ENCODE measurements at regions not wholly inside any gene's neighbourhood (a gene's known extent, or its start where the extent isn't known, plus 50 kb on each side); places are given as distances from the start of the nearest gene placed in this dataset.

DNA sequence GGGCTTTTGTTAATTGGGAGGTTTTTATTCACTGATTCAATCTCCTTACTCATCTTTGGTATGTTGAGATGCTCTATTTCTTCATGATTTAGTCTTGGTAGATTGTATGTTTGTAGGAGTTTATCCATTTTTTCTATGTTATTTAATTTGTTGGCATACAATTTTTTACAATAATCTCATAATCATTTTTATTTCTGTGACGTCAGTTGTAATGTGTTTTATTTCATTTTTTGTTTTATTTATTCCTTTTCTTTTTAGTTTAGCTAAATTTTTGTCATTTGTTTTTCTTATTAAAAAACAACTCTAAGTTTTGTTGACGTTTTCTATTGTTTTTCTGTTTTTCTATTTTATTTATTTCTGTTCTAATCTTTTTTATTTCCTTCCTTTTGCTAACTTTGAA is 389.8 kb downstream of the HS3ST3B1 start:
- Histone ChIP-seq H3K79me2 (ENCODE audit: insufficient read depth, low read length) (no peaks in the 10 kb centered on the region), H3K9me3 (replicated peaks in 1 of 2; ENCODE audit: control insufficient read depth in 1 of 2, insufficient read depth in 1 of 2, low read length in 2 of 2) (peaks cover 0 to 5% of the 10 kb centered on the region in 2 donors), H3K4me2 (replicated peaks; ENCODE audit: extremely low read depth, low read length, poor library complexity, severe bottlenecking) (no peak overlapping the region), H3K4me3 (replicated peaks in 1 of 3; ENCODE audit: low read depth in 2 of 3, low read length in 3 of 3) (no peak overlapping the region), H3K36me3 (replicated peaks in 1 of 2; ENCODE audit: control insufficient read depth in 1 of 2, insufficient read depth in 2 of 2, low read length in 2 of 2) (no peaks in the 10 kb centered on the region), H2AFZ (ENCODE audit: insufficient read depth, low read depth, low read length, poor library complexity, severe bottlenecking) (no peak overlapping the region), H3K27me3 (ENCODE audit: control insufficient read depth in 2 of 2, insufficient read depth in 2 of 2, low read length in 2 of 2) (no peaks in the 10 kb centered on the region), H3K4me1 (ENCODE audit: control insufficient read depth in 1 of 2, insufficient read depth in 2 of 2, low read length in 2 of 2) (peaks cover 14 to 15% of the 10 kb centered on the region in 2 donors), H3K9ac (ENCODE audit: insufficient read depth, low read length, poor library complexity, severe bottlenecking) (no peak overlapping the region), H3K27ac (ENCODE audit: low read depth in 1 of 2, low read length in 2 of 2) (no peak overlapping the region), H4K20me1 (ENCODE audit: insufficient read depth, low read length) (no peaks in the 10 kb centered on the region)
- Mint-ChIP-seq H3K4me3 (no peak overlapping the region), H3K4me1 (peaks cover 14% of the 10 kb centered on the region), H3K9me3 (peaks cover 6 to 30% (median 16%) of the 10 kb centered on the region in 7 donors), H3K27me3 (ENCODE audit: low read depth in 3 of 3) (peaks cover 0 to 1% (median 0%) of the 10 kb centered on the region in 3 donors), H3K27ac (no peak overlapping the region), H3K36me3 (peaks cover 0 to 7% of the 10 kb centered on the region in 2 donors)
- TF ChIP-seq, protein P1, sequence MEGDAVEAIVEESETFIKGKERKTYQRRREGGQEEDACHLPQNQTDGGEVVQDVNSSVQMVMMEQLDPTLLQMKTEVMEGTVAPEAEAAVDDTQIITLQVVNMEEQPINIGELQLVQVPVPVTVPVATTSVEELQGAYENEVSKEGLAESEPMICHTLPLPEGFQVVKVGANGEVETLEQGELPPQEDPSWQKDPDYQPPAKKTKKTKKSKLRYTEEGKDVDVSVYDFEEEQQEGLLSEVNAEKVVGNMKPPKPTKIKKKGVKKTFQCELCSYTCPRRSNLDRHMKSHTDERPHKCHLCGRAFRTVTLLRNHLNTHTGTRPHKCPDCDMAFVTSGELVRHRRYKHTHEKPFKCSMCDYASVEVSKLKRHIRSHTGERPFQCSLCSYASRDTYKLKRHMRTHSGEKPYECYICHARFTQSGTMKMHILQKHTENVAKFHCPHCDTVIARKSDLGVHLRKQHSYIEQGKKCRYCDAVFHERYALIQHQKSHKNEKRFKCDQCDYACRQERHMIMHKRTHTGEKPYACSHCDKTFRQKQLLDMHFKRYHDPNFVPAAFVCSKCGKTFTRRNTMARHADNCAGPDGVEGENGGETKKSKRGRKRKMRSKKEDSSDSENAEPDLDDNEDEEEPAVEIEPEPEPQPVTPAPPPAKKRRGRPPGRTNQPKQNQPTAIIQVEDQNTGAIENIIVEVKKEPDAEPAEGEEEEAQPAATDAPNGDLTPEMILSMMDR (IDR thresholded peaks at IDR 0.05), result no peak
- DNase-seq, result no peak
- intact Hi-C loops (cut with micrococcal nuclease), result no loop called here
- no CpG with 5 or more reads among the region's 2 CpGs for WGBS (ENCODE audit: insufficient coverage)

DNA sequence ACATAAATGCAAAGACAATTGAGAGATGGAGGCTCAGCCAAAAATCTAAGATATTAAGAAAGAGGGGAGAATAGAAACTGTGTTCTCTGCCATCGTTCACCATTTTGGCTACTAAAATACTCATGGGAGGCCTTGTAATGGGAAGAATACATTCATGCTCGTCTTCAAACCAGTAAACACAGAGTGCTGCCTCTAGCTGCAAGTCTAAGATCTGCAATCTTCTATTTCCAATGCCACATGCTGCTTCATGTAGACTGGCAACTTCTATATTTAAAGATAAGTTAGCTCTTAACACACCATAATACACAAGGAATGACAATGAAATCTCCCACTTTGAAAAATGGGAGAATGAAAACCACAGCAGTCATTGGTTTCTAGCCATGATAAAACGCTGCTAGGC is 387.3 kb downstream of the HS3ST3B1 start:
- WGBS (ENCODE audit: insufficient coverage), result 92% methylated on average over 2 of the region's 3 CpGs
- intact Hi-C loops (cut with micrococcal nuclease), result no loop called here

More for the DNA sequence above, 387.3 kb downstream of the HS3ST3B1 start:
- Histone ChIP-seq H3K36me3 (replicated peaks in 1 of 2; ENCODE audit: control insufficient read depth in 1 of 2, insufficient read depth in 2 of 2, low read length in 2 of 2) (no peaks in the 10 kb centered on the region), H4K20me1 (ENCODE audit: insufficient read depth, low read length) (no peaks in the 10 kb centered on the region), H3K9me3 (replicated peaks in 1 of 2; ENCODE audit: control insufficient read depth in 1 of 2, insufficient read depth in 1 of 2, low read length in 2 of 2) (peaks cover 0 to 5% of the 10 kb centered on the region in 2 donors), H3K4me3 (replicated peaks in 1 of 3; ENCODE audit: low read depth in 2 of 3, low read length in 3 of 3) (no peak overlapping the region), H3K4me2 (replicated peaks; ENCODE audit: extremely low read depth, low read length, poor library complexity, severe bottlenecking) (no peak overlapping the region), H3K79me2 (ENCODE audit: insufficient read depth, low read length) (no peaks in the 10 kb centered on the region), H3K27me3 (ENCODE audit: control insufficient read depth in 2 of 2, insufficient read depth in 2 of 2, low read length in 2 of 2) (no peaks in the 10 kb centered on the region), H3K9ac (ENCODE audit: insufficient read depth, low read length, poor library complexity, severe bottlenecking) (no peak overlapping the region), H3K4me1 (ENCODE audit: control insufficient read depth in 1 of 2, insufficient read depth in 2 of 2, low read length in 2 of 2) (peaks cover 1 to 2% of the 10 kb centered on the region in 2 donors), H2AFZ (ENCODE audit: insufficient read depth, low read depth, low read length, poor library complexity, severe bottlenecking) (no peak overlapping the region), H3K27ac (ENCODE audit: low read depth in 1 of 2, low read length in 2 of 2) (no peak overlapping the region)
- Mint-ChIP-seq H3K27me3 (ENCODE audit: low read depth in 3 of 3) (peaks cover 0 to 1% (median 0%) of the 10 kb centered on the region in 3 donors), H3K9me3 (peaks cover 6 to 29% (median 16%) of the 10 kb centered on the region in 7 donors), H3K4me3 (no peak overlapping the region), H3K36me3 (peaks cover 0 to 7% of the 10 kb centered on the region in 2 donors), H3K4me1 (peaks cover 2% of the 10 kb centered on the region), H3K27ac (no peak overlapping the region)
- TF ChIP-seq, protein P1 (IDR thresholded peaks at IDR 0.05), result no peak
- DNase-seq, result no peak
